Mesenchymal stem cell (in vitro differentiated cells and primary cell): ENCODE measurements at regions not wholly inside any gene's neighbourhood (a gene's known extent, or its start where the extent isn't known, plus 50 kb on each side); places are given as distances from the start of the nearest gene placed in this dataset.
A peak's percentile ranks its signal among the peaks of the same experiment; 100 is the strongest.

Experiments used
- DNase-seq: peaks from one replicate; pipeline ENCODE4 v3.0.0-alpha.2; 2013
- H2AFZ ChIP-seq: one replicate; pipeline ENCODE4 v1.6.1; 2013; ENCODE audit warnings: low read depth, mild to moderate bottlenecking, control low read depth, inconsistent platforms, low read length, moderate library complexity
- H2AK5ac ChIP-seq: 2 replicates; pipeline ENCODE4 v1.6.1; 2013; ENCODE audit warnings: low read length, moderate library complexity, mild to moderate bottlenecking, inconsistent platforms; ENCODE audit not compliant: severe bottlenecking
- H2BK120ac ChIP-seq: one replicate; pipeline ENCODE4 v1.6.1; 2013; ENCODE audit warnings: low read depth, mild to moderate bottlenecking, inconsistent platforms, low read length, moderate library complexity
- H2BK12ac ChIP-seq, 2 experiments: one replicate each; pipeline ENCODE4 v1.6.1; 2013; ENCODE audit warnings: inconsistent platforms in 2 of 2, low read length in 2 of 2, mild to moderate bottlenecking in 2 of 2, moderate library complexity in 2 of 2, control low read depth in 1 of 2
- H2BK15ac ChIP-seq: one replicate; pipeline ENCODE4 v1.6.1; 2013; ENCODE audit warnings: mild to moderate bottlenecking, low read depth, inconsistent platforms; ENCODE audit not compliant: poor library complexity, severe bottlenecking
- H2BK5ac ChIP-seq: 2 replicates; pipeline ENCODE4 v1.6.1; 2013; ENCODE audit warnings: low read depth, mild to moderate bottlenecking, low read length, control low read depth, inconsistent platforms; ENCODE audit not compliant: poor library complexity, severe bottlenecking
- H3K14ac ChIP-seq, 2 experiments: one replicate each; pipeline ENCODE4 v1.6.1; 2013; ENCODE audit warnings: inconsistent platforms in 2 of 2, low read length in 2 of 2, control low read depth in 1 of 2, mild to moderate bottlenecking in 1 of 2, moderate library complexity in 1 of 2
- H3K18ac ChIP-seq, 2 experiments: one replicate each; pipeline ENCODE4 v1.6.1; 2013; ENCODE audit warnings: inconsistent platforms in 2 of 2, low read length in 2 of 2, control low read depth in 1 of 2, low read depth in 1 of 2, mild to moderate bottlenecking in 1 of 2
- H3K23ac ChIP-seq, 2 experiments: one replicate each; pipeline ENCODE4 v1.6.1; 2013; ENCODE audit warnings: inconsistent platforms in 2 of 2, low read length in 2 of 2, mild to moderate bottlenecking in 2 of 2, moderate library complexity in 2 of 2, control low read depth in 1 of 2
- H3K27ac ChIP-seq: 2 replicates; pipeline ENCODE4 v1.5.1; 2013; ENCODE audit warnings: mild to moderate bottlenecking, moderate library complexity, low read length, control low read depth, inconsistent platforms; ENCODE audit not compliant: poor library complexity, severe bottlenecking
- H3K27me3 ChIP-seq, 2 experiments: 2 replicates each; pipeline versions ENCODE4 v1.6.1 to v1.7.0; 2013; ENCODE audit warnings: low read length in 2 of 2, mild to moderate bottlenecking in 2 of 2, moderate library complexity in 2 of 2, control low read depth in 1 of 2, inconsistent platforms in 1 of 2; ENCODE audit not compliant: control insufficient read depth in 1 of 2, insufficient read depth in 1 of 2
- H3K36me3 ChIP-seq, 2 experiments: 2 replicates each; pipeline versions ENCODE4 v1.6.1 to v1.7.0; 2013; ENCODE audit warnings: low read length in 2 of 2, control low read depth in 1 of 2, inconsistent platforms in 1 of 2, low read depth in 1 of 2, mild to moderate bottlenecking in 1 of 2; ENCODE audit not compliant: insufficient read depth in 2 of 2, control insufficient read depth in 1 of 2
- H3K4ac ChIP-seq, 2 experiments: one replicate each; pipeline ENCODE4 v1.6.1; 2013; ENCODE audit warnings: inconsistent platforms in 2 of 2, low read length in 2 of 2, mild to moderate bottlenecking in 2 of 2, moderate library complexity in 2 of 2, control low read depth in 1 of 2, low read depth in 1 of 2
- H3K4me1 ChIP-seq: 2 replicates; pipeline ENCODE4 v1.6.1; 2013; ENCODE audit warnings: low read depth, low read length, control low read depth; ENCODE audit not compliant: control insufficient read depth, insufficient read depth
- H3K4me2 ChIP-seq: 2 replicates; pipeline ENCODE4 v1.6.1; 2013; ENCODE audit warnings: low read length, mild to moderate bottlenecking, inconsistent platforms; ENCODE audit not compliant: poor library complexity, severe bottlenecking
- H3K4me3 ChIP-seq, 2 experiments: 2 replicates each; pipeline versions ENCODE4 v1.5.1 to v1.7.0; 2013; ENCODE audit warnings: low read length in 2 of 2, mild to moderate bottlenecking in 2 of 2, control low read depth in 1 of 2, low read depth in 1 of 2; ENCODE audit not compliant: insufficient read depth in 1 of 2
- H3K79me1 ChIP-seq: replicated peaks from 2 replicates; pipeline ENCODE4 v1.6.1; 2013; ENCODE audit warnings: mild to moderate bottlenecking, control low read depth, low read length, inconsistent platforms; ENCODE audit not compliant: poor library complexity, severe bottlenecking
- H3K9ac ChIP-seq: 2 replicates; pipeline ENCODE4 v1.7.0; 2013; ENCODE audit warnings: mild to moderate bottlenecking, low read length, moderate library complexity
- H3K9me3 ChIP-seq: 2 replicates; pipeline ENCODE4 v1.7.0; 2013; ENCODE audit warnings: mild to moderate bottlenecking, low read length; ENCODE audit not compliant: control insufficient read depth
- H4K8ac ChIP-seq: one replicate; pipeline ENCODE4 v1.6.1; 2013; ENCODE audit warnings: inconsistent platforms, mild to moderate bottlenecking, low read length, moderate library complexity
- H4K91ac ChIP-seq: one replicate; pipeline ENCODE4 v1.6.1; 2013; ENCODE audit warnings: mild to moderate bottlenecking, low read length, inconsistent platforms
- WGBS: methylation state at CpG from one replicate; pipeline ENCODE4 v1.1.7; 2013; ENCODE audit warnings: mixed read lengths; 5-methylcytosine and 5-hydroxymethylcytosine counted together

GRCh38 chr1:221302810-221303209, 423.6 kb downstream of the HLX start:
- Histone ChIP-seq H3K9ac (no peak overlapping the region), H2BK5ac (no peak overlapping the region), H2BK15ac (no peak overlapping the region), H3K18ac (no peak overlapping the region), H2AK5ac (no peak overlapping the region), H3K4ac (no peak overlapping the region), H3K79me1 (no peaks in the 10 kb centered on the region), H4K91ac (no peak overlapping the region), H3K23ac (no peak overlapping the region), H3K4me2 (no peak overlapping the region), H3K14ac (no peak overlapping the region), H3K9me3 (no peaks in the 10 kb centered on the region), H3K4me3 (no peak overlapping the region), H2BK120ac (no peak overlapping the region), H3K27me3 (no peaks in the 10 kb centered on the region), H4K8ac (no peak overlapping the region), H3K27ac (no peak overlapping the region), H3K36me3 (no peaks in the 10 kb centered on the region), H2BK12ac (no peak overlapping the region), H2AFZ (no peak overlapping the region), H3K4me1 (peaks cover 5% of the 10 kb centered on the region)
- no CpG with 5 or more reads among the region's 1 CpG for WGBS
- DNase-seq: peak; percentile 22

DNA sequence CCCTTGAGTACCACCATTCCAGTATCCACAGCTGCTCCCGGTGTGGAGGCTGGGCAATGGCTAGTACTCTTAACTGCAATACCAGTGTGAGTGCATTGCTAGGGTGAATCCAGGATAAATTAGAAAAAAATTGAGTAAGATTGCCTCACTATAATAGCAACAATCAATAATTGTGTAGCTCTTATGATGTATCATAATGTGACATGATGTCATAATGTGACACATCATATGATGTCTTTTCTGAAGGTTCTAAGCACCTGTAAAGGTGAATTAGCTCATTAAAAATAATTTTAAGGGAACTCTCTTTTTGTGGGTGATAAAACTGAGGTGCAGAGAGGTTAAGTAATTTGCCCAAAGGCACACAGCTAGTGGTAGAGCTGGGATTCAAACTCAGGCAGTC, 424.4 kb downstream of the HLX start:
- peak overlapping the region in 1 of 2 experiments; percentile 40 for H3K18ac ChIP-seq
- H3K79me1 ChIP-seq: no peaks in the 10 kb centered on the region
- H3K9me3 ChIP-seq: no peaks in the 10 kb centered on the region
- no peak for DNase-seq
- WGBS: 100% methylated on average over 1 of the region's 1 CpG
- H2AFZ ChIP-seq: no peak overlapping the region
- H4K8ac ChIP-seq: no peak overlapping the region
- H3K36me3 ChIP-seq: no peaks in the 10 kb centered on the region
- no peak overlapping the region for H3K27ac ChIP-seq
- no peak overlapping the region for H3K4me3 ChIP-seq
- no peak overlapping the region for H3K4ac ChIP-seq
- peak overlapping the region in 1 of 2 experiments; percentile 72 for H2BK12ac ChIP-seq
- peaks cover 7% of the 10 kb centered on the region for H3K4me1 ChIP-seq
- no peak overlapping the region for H4K91ac ChIP-seq
- no peak overlapping the region for H2AK5ac ChIP-seq
- no peak overlapping the region for H3K23ac ChIP-seq
- no peak overlapping the region for H2BK5ac ChIP-seq
- H3K27me3 ChIP-seq: no peaks in the 10 kb centered on the region
- H3K14ac ChIP-seq: no peak overlapping the region
- no peak overlapping the region for H3K9ac ChIP-seq
- no peak overlapping the region for H2BK15ac ChIP-seq
- H2BK120ac ChIP-seq: no peak overlapping the region
- no peak overlapping the region for H3K4me2 ChIP-seq

GRCh38 chr1:221306239-221306638, 427.0 kb downstream of the HLX start:
- H3K9ac ChIP-seq: no peak overlapping the region

DNA sequence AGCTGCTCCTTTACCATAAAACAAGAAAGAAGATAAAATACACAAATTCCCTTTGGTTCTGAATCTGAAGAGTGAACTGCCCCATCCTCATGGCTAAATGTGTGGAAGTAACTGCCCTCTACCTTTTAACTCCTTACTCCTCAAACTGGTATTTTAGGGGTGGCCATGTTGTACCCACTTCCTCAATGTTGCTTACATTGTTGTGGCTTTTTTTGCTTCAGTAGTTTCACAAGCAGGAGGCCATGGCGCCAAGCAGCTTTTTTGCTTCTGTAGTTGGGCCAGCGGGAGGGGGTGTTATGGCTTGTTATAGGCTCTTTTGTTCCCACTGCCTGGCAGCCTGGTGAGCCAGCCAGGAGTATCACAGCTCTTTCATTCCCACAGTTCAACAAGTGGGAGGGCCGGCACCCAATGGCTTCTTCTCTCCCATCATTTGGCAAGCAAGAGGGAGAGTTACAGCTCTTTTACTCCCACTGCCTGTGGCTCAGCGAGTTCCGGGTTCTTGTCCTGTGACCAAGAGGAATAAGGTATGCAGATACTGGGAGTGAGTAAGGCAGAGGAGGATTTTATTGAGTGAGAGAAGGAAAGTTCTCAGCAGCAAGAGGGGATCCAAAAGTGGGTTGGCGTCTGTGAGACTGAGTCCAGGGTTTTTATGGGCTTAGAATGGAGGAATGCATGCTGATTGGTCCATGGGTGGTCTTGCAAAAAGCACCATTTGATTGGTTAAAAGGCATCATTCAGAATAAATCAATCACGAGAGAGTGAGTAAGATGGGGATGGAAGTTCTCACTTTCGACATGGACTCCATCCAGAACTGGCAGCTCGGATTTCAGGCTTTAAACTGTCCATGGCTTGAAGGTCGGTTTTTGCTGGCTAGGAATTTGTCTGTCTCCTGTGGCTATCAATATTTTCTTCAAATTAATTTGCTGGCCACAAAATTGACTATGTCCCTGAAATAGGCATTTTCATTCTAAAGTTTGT, 429.6 kb downstream of the HLX start:
- Histone ChIP-seq H2AFZ (no peak overlapping the region), H3K9me3 (no peaks in the 10 kb centered on the region), H2BK12ac (no peak overlapping the region), H2BK120ac (no peak overlapping the region), H3K4me1 (peaks cover 7% of the 10 kb centered on the region), H4K8ac (no peak overlapping the region), H3K9ac (no peak overlapping the region), H3K18ac (no peak overlapping the region), H4K91ac (no peak overlapping the region), H3K4me3 (no peak overlapping the region), H3K14ac (no peak overlapping the region), H2AK5ac (no peak overlapping the region), H3K36me3 (no peaks in the 10 kb centered on the region), H2BK5ac (no peak overlapping the region), H3K23ac (peak overlapping the region in 1 of 2 experiments; percentile 59), H3K79me1 (no peaks in the 10 kb centered on the region), H3K27me3 (no peaks in the 10 kb centered on the region), H2BK15ac (no peak overlapping the region), H3K4ac (peak overlapping the region in 1 of 2 experiments; percentile 41), H3K4me2 (no peak overlapping the region), H3K27ac (no peak overlapping the region)
- WGBS: 85% methylated on average over 10 of the region's 10 CpGs
- no peak for DNase-seq

More at GRCh38 chr1:221306239-221306638, 427.0 kb downstream of the HLX start:
- no peak overlapping the region for H3K4me3 ChIP-seq
- no peak overlapping the region for H3K23ac ChIP-seq
- H3K4me2 ChIP-seq: no peak overlapping the region
- no peaks in the 10 kb centered on the region for H3K79me1 ChIP-seq
- no peak overlapping the region for H2AFZ ChIP-seq
- H4K91ac ChIP-seq: no peak overlapping the region
- 93% methylated on average over 3 of the region's 5 CpGs for WGBS
- no peak overlapping the region for H3K18ac ChIP-seq
- no peak overlapping the region for H3K4ac ChIP-seq
- no peaks in the 10 kb centered on the region for H3K36me3 ChIP-seq
- H3K9me3 ChIP-seq: no peaks in the 10 kb centered on the region
- peaks cover 7% of the 10 kb centered on the region for H3K4me1 ChIP-seq
- H2BK120ac ChIP-seq: no peak overlapping the region
- H2AK5ac ChIP-seq: peak overlapping the region; percentile 78
- no peak overlapping the region for H4K8ac ChIP-seq
- H2BK5ac ChIP-seq: no peak overlapping the region
- no peak for DNase-seq
- H2BK12ac ChIP-seq: peak overlapping the region in 1 of 2 experiments; percentile 75
- no peak overlapping the region for H2BK15ac ChIP-seq
- H3K27me3 ChIP-seq: no peaks in the 10 kb centered on the region
- no peak overlapping the region for H3K14ac ChIP-seq
- H3K27ac ChIP-seq: no peak overlapping the region
